ENCODE measurements at regions not wholly inside any gene's neighbourhood (a gene's known extent, or its start where the extent isn't known, plus 50 kb on each side); places are given as distances from the start of the nearest gene placed in this dataset.

- Histone ChIP-seq H3K4me1 (ENCODE audit: control insufficient read depth, extremely low read depth, insufficient read depth, low read length) (no peaks in the 10 kb centered on the region), H2AFZ (ENCODE audit: low read depth, low read length) (no peak overlapping the region), H3K27me3 (ENCODE audit: control insufficient read depth in 2 of 2, insufficient read depth in 2 of 2, low read length in 2 of 2) (no peaks in the 10 kb centered on the region), H3K4me3 (replicated peaks in 1 of 3; ENCODE audit: insufficient read depth in 1 of 3, low read depth in 1 of 3, low read length in 3 of 3) (no peak overlapping the region), H4K20me1 (replicated peaks; ENCODE audit: control insufficient read depth, extremely low read depth, insufficient read depth, low read length) (no peaks in the 10 kb centered on the region), H3K4me2 (ENCODE audit: insufficient read depth, low read length) (no peak overlapping the region), H3K9ac (replicated peaks; ENCODE audit: extremely low read depth, insufficient read depth, low read length) (no peak overlapping the region), H3K27ac (ENCODE audit: insufficient read depth, low read depth, low read length) (no peak overlapping the region), H3K36me3 (ENCODE audit: control insufficient read depth in 2 of 2, extremely low read depth in 1 of 2, insufficient read depth in 2 of 2, low read length in 2 of 2) (no peaks in the 10 kb centered on the region), H3K9me3 (replicated peaks; ENCODE audit: control insufficient read depth, insufficient read depth, low read length) (no peaks in the 10 kb centered on the region), H3K79me2 (ENCODE audit: control insufficient read depth, insufficient read depth, low read length) (no peaks in the 10 kb centered on the region), H3K9me1 (replicated peaks; ENCODE audit: control insufficient read depth, extremely low read depth, insufficient read depth, low read length) (no peaks in the 10 kb centered on the region)
- DNase-seq (ENCODE audit: low read depth, low spot score) (no peak), FAIRE-seq (no peak)
- no peak for TF ChIP-seq GATA2 (IDR thresholded peaks at IDR 0.05; ENCODE audit: insufficient read depth, insufficient read length, low read depth, low read length)
- TF ChIP-seq EZH2 (IDR thresholded peaks at IDR 0.05; ENCODE audit: borderline replicate concordance, low read depth, low read length, severe bottlenecking): no peak
- no peak for TF ChIP-seq MYC (IDR thresholded peaks at IDR 0.05; ENCODE audit: low read depth, low read length)
- TF ChIP-seq POLR2A (IDR thresholded peaks at IDR 0.05; ENCODE audit: low read depth, low read length): no peak
- TF ChIP-seq POLR2AphosphoS5 (IDR thresholded peaks at IDR 0.05; ENCODE audit: insufficient read depth, low read depth, low read length): no peak
- TF ChIP-seq MAX (IDR thresholded peaks at IDR 0.05; ENCODE audit: insufficient read depth, insufficient read length): no peak
- no peak for TF ChIP-seq JUN (IDR thresholded peaks at IDR 0.05; ENCODE audit: borderline replicate concordance, insufficient read depth, insufficient read length, low read depth)
- TF ChIP-seq FOS (IDR thresholded peaks at IDR 0.05; ENCODE audit: borderline replicate concordance, insufficient read depth, low read length): no peak
- TF ChIP-seq, protein P1, sequence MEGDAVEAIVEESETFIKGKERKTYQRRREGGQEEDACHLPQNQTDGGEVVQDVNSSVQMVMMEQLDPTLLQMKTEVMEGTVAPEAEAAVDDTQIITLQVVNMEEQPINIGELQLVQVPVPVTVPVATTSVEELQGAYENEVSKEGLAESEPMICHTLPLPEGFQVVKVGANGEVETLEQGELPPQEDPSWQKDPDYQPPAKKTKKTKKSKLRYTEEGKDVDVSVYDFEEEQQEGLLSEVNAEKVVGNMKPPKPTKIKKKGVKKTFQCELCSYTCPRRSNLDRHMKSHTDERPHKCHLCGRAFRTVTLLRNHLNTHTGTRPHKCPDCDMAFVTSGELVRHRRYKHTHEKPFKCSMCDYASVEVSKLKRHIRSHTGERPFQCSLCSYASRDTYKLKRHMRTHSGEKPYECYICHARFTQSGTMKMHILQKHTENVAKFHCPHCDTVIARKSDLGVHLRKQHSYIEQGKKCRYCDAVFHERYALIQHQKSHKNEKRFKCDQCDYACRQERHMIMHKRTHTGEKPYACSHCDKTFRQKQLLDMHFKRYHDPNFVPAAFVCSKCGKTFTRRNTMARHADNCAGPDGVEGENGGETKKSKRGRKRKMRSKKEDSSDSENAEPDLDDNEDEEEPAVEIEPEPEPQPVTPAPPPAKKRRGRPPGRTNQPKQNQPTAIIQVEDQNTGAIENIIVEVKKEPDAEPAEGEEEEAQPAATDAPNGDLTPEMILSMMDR (IDR thresholded peaks at IDR 0.05; ENCODE audit: extremely low read depth in 1 of 2, insufficient read depth in 1 of 2, low read depth in 1 of 2, low read length in 2 of 2): no peak
- intact Hi-C loops (cut with micrococcal nuclease): no loop called here
- dilution Hi-C loops (cut with MboI; ENCODE audit: extremely low pct_ligation_motif_present, low sequenced_read_pairs): no loop called here
- CTCF ChIA-PET: no interaction called here
- POLR2A ChIA-PET: no interaction called here
- BruUV-seq (replicated peaks): no TSS peak
Observed at GRCh38 chr1:221514806-221515205, 227.1 kb downstream of the DUSP10 start.
